Panc1 (cell line): ENCODE measurements at regions not wholly inside any gene's neighbourhood (a gene's known extent, or its start where the extent isn't known, plus 50 kb on each side); places are given as distances from the start of the nearest gene placed in this dataset.
"Not testable (repeated sequence)": the region's sequence is repeated elsewhere in the genome, so short reads cannot be mapped to it uniquely, and the experiment has no call there.

Experiments
- ATAC-seq: fragments of 200-7000 bp; cut with Tn5 transposase; 2 replicates; pipeline ENCODE4 v1.9.1; 2020; ENCODE audit warnings: mild to moderate bottlenecking, moderate library complexity
- BruUV-seq: library from RNA; stranded (reverse); fragments of 400-500 nt; replicated peaks from 2 replicates; lab custom pipeline; 2021; lab: Mats Ljungman, UMichigan
- CTCF ChIA-PET: fragments of 300-600 bp; sonication (Branson Sonifier 250); formaldehyde crosslinking; loops from one replicate; lab custom pipeline; 2022; ENCODE audit warnings: antibody characterized with exemption; lab: Charles Lee
- POLR2A ChIA-PET: fragments of 300-600 bp; sonication (Branson Sonifier 250); formaldehyde crosslinking; loops from one replicate; lab custom pipeline; 2022; ENCODE audit warnings: antibody characterized with exemption; lab: Charles Lee
- DNase-seq: peaks from one replicate; pipeline ENCODE4 v3.0.0-alpha.2; 2010; ENCODE audit warnings: low read depth, low spot score
- H3K27ac ChIP-seq: 2 replicates; pipeline ENCODE4 v1.5.1; 2011; ENCODE audit warnings: mild to moderate bottlenecking, low read length, inconsistent platforms
- H3K27me3 ChIP-seq: fragments of 200-500 bp; sonication (Bioruptor generic); 2 replicates; pipeline ENCODE4 v1.6.0; 2014; ENCODE audit warnings: low read length, inconsistent platforms; ENCODE audit not compliant: control insufficient read depth, insufficient read depth
- H3K36me3 ChIP-seq: fragments of 200-500 bp; sonication (Bioruptor generic); 2 replicates; pipeline ENCODE4 v1.5.1; 2014; ENCODE audit warnings: inconsistent platforms, mild to moderate bottlenecking, low read length, moderate library complexity; ENCODE audit not compliant: control insufficient read depth, insufficient read depth
- H3K4me1 ChIP-seq: 2 replicates; pipeline ENCODE4 v1.5.1; 2011; ENCODE audit warnings: inconsistent platforms, mild to moderate bottlenecking, low read length, moderate library complexity; ENCODE audit not compliant: control insufficient read depth, insufficient read depth
- H3K4me3 ChIP-seq, 2 experiments: 2 replicates each; pipeline ENCODE4 v1.5.1; 2011 to 2012; ENCODE audit warnings: low read depth in 2 of 2, low read length in 2 of 2, mild to moderate bottlenecking in 2 of 2, inconsistent platforms in 1 of 2, moderate library complexity in 1 of 2
- H3K9me3 ChIP-seq: fragments of 200-500 bp; sonication (Bioruptor generic); 2 replicates; pipeline ENCODE4 v1.5.1; 2014; ENCODE audit warnings: low read depth, mild to moderate bottlenecking, inconsistent platforms, low read length, moderate library complexity; ENCODE audit not compliant: control insufficient read depth, insufficient read depth
- CTCF ChIP-seq: fragments of 450-650 bp; IDR thresholded peaks from 2 replicates; pipeline ENCODE4 v1.5.1; 2017; ENCODE audit warnings: mild to moderate bottlenecking
- POLR2AphosphoS5 ChIP-seq: IDR thresholded peaks from 2 replicates; pipeline ENCODE4 v1.6.1; 2012; ENCODE audit warnings: mild to moderate bottlenecking, low read depth, low read length, moderate library complexity
- REST ChIP-seq, 2 experiments: IDR thresholded peaks; 2 replicates each; pipeline ENCODE4 v1.6.1; 2011 to 2012; ENCODE audit warnings: low read depth in 2 of 2, control low read depth in 1 of 2, low read length in 1 of 2, mild to moderate bottlenecking in 1 of 2, moderate library complexity in 1 of 2; ENCODE audit not compliant: insufficient read depth in 1 of 2
- SIN3A ChIP-seq: IDR thresholded peaks from 2 replicates; pipeline ENCODE4 v1.6.1; 2012; ENCODE audit warnings: low read depth, mild to moderate bottlenecking, low read length, moderate library complexity, borderline replicate concordance; ENCODE audit not compliant: insufficient read depth
- TCF7L2 ChIP-seq: IDR thresholded peaks from 2 replicates; pipeline ENCODE4 v1.6.1; 2011; ENCODE audit warnings: mild to moderate bottlenecking, low read depth, low read length, inconsistent platforms
- in situ Hi-C: cut with HindIII; loops from 2 replicates; pipeline ENCODE4 v1.10.0; 2016; ENCODE audit warnings: low sequenced_read_pairs, low pct_unique_long_range_greater_than_20kb
- intact Hi-C: fragments of 100-400 bp; cut with micrococcal nuclease; formaldehyde crosslinking; loops from one replicate; pipeline ENCODE4 v1.10.0; 2022; ENCODE audit not compliant: unreplicated experiment

DNA sequence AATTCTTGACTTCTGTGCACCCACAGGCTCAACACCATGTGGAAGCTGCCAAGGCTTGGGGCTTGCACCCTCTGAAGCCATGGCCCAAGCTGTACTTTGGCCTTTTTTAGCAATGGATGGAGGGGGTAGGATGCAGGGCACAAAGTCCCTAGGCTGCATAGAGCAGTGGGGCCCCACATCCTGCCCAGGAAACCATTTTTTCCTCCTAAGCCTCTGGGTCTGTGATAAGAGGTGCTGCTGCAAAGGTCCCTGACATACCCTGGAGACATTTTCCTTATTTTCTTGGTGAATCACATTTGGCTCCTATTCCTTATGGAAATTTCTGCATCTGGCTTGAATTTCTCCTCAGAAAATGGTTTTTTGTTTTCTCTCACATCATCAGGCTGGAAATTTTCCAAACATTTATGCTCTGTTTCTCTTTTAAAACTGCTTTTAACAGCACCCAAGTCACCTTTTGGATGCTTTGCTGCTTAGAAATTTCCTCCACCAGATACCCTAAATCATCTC, 482.7 kb upstream of the TLE4 start:
- CTCF ChIA-PET, result no interaction called here
- POLR2A ChIA-PET, result no interaction called here
- BruUV-seq, result no TSS peak
- in situ Hi-C loops, result no loop called here
- intact Hi-C loops, result no loop called here
- TF ChIP-seq REST (IDR thresholded peaks at IDR 0.05; ENCODE audit: insufficient read depth in 1 of 2, low read depth in 2 of 2, low read length in 1 of 2), result no peak
- Histone ChIP-seq H3K9me3 (no peaks in the 10 kb centered on the region), H3K4me3 (no peak overlapping the region), H3K27ac (no peak overlapping the region), H3K4me1 (no peaks in the 10 kb centered on the region), H3K36me3 (no peaks in the 10 kb centered on the region), H3K27me3 (no peaks in the 10 kb centered on the region)
- no peak for DNase-seq
- ATAC-seq, result no peak

GRCh38 chr9:79089851-79090250, 481.9 kb upstream of the TLE4 start:
- POLR2A ChIA-PET, H3K27me3 ChIP-seq, H3K27ac ChIP-seq, BruUV-seq, ATAC-seq, DNase-seq, H3K9me3 ChIP-seq, H3K4me3 ChIP-seq, H3K36me3 ChIP-seq, in situ Hi-C loops, intact Hi-C loops, H3K4me1 ChIP-seq: not testable (repeated sequence)
- CTCF ChIA-PET, result interaction anchor here (0.7 kb wide), 1 partner anchor 96 kb away, joined by 4 read pairs; no protein-coding TSS in a partner anchor

GRCh38 chr9:79103257-79103656, 468.5 kb upstream of the TLE4 start:
- H3K9me3 ChIP-seq, H3K27ac ChIP-seq, H3K36me3 ChIP-seq, BruUV-seq, H3K4me3 ChIP-seq, CTCF ChIA-PET, H3K4me1 ChIP-seq, ATAC-seq, H3K27me3 ChIP-seq, in situ Hi-C loops, intact Hi-C loops, POLR2A ChIA-PET, DNase-seq: not testable (repeated sequence)

DNA sequence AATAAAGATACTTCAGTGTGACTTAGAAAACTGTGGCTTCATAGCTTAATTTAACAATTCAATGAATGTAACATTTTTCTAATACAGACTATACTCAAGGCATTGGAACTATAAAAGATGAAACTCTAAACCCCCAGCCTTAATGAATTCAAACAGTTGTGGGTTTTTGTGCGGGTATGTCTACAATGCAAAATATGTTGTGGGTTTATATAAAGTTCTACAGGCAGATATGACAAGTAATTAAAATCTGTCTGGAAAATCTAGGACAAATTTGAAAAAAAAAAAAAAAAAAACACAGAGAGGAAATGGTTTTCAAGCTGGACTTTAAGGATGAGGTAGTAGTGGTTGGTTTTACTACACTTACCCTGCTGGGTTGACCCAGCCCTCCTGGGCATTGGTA, 467.5 kb upstream of the TLE4 start:
- Histone ChIP-seq H3K9me3 (no peaks in the 10 kb centered on the region), H3K36me3 (no peaks in the 10 kb centered on the region), H3K27me3 (no peaks in the 10 kb centered on the region), H3K4me3 (no peak overlapping the region), H3K4me1 (no peaks in the 10 kb centered on the region), H3K27ac (no peak overlapping the region)
- intact Hi-C loops, result no loop called here
- ChIA-PET CTCF (interaction anchor here (0.6 kb wide), 1 partner anchor 110 kb away, joined by 6 read pairs; no protein-coding TSS in a partner anchor), POLR2A (no interaction called here)
- ATAC-seq, result no peak
- no peak for TF ChIP-seq SIN3A
- no peak for TF ChIP-seq REST (IDR thresholded peaks at IDR 0.05; ENCODE audit: insufficient read depth in 1 of 2, low read depth in 2 of 2, low read length in 1 of 2)
- no peak for TF ChIP-seq POLR2AphosphoS5
- TF ChIP-seq CTCF, result no peak
- no peak for TF ChIP-seq TCF7L2
- no TSS peak for BruUV-seq
- in situ Hi-C loops, result no loop called here
- no peak for DNase-seq
